Glutamatergic neuron (in vitro differentiated cells): ENCODE measurements at regions not wholly inside any gene's neighbourhood (a gene's known extent, or its start where the extent isn't known, plus 50 kb on each side); places are given as distances from the start of the nearest gene placed in this dataset.

Source experiments
- DNase-seq: peaks from one replicate; pipeline ENCODE4 v3.0.0; 2022
- H3K27ac Mint-ChIP-seq: one replicate; pipeline ENCODE4 v1.8.0; 2020; ENCODE audit warnings: mild to moderate bottlenecking, mixed read lengths, inconsistent platforms; ENCODE audit not compliant: unreplicated experiment
- H3K27me3 Mint-ChIP-seq: one replicate; pipeline ENCODE4 v1.8.0; 2020; ENCODE audit warnings: mild to moderate bottlenecking, moderate library complexity, mixed read lengths, inconsistent platforms; ENCODE audit not compliant: unreplicated experiment
- H3K36me3 Mint-ChIP-seq: one replicate; pipeline ENCODE4 v1.8.0; 2020; ENCODE audit warnings: mild to moderate bottlenecking, mixed read lengths, inconsistent platforms; ENCODE audit not compliant: unreplicated experiment
- H3K4me1 Mint-ChIP-seq: one replicate; pipeline ENCODE4 v1.8.0; 2020; ENCODE audit warnings: mild to moderate bottlenecking, low read depth, mixed read lengths, inconsistent platforms; ENCODE audit not compliant: unreplicated experiment
- H3K4me3 Mint-ChIP-seq: one replicate; pipeline ENCODE4 v1.8.0; 2020; ENCODE audit warnings: mild to moderate bottlenecking, mixed read lengths, inconsistent platforms; ENCODE audit not compliant: unreplicated experiment
- H3K9me3 Mint-ChIP-seq: one replicate; pipeline ENCODE4 v1.8.0; 2020; ENCODE audit warnings: mild to moderate bottlenecking, moderate library complexity, mixed read lengths, inconsistent platforms; ENCODE audit not compliant: unreplicated experiment
- TF ChIP-seq, protein P1 (sequence below): fragments of 200-600 bp; sonication (generic); IDR thresholded peaks from one replicate; pipeline ENCODE4 v1.5.0; 2021; ENCODE audit not compliant: partially characterized antibody, unreplicated experiment

DNA sequence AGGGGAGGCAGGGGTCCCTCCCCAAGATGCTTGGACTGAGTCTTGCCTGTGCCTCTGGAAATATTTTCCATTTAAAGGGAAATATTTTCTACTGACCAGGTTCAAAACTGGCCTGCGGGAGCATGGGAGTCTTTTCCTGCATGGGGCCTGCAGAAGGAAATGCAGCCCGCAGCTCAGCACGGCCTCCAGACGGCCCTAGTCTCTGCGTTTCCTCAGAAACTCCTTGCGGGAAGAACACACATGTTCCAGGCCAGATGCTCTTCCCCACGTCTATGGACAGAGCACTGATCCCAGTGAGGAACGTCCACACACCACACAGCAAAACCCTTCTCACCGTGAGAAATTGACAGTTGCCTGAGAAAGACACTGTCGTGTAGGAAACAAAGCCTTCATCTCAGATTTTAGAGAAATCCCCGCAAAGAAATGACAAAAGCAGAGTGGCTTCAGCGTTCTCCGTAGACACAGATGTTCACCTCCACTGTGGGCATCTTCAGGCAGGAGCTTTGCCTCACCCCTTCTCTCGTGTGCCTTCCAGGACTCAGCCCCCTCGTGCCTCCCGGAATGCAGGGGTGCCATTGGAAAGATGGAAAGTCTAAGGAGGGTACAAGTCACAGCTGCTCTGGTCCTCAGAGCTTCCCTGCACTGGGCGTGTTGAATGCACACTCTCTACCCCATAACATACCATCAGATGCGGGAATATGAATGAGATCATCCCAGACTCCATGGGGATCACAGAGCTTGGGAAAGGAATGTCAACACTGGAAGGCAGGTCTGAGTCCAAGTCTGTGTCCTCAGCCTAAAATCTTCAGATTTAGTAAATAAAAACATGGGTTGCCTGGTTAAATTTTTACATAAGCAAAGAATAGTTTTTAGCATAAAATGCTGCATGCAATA, 438.7 kb upstream of the SALL3 start:
- TF ChIP-seq, protein P1, sequence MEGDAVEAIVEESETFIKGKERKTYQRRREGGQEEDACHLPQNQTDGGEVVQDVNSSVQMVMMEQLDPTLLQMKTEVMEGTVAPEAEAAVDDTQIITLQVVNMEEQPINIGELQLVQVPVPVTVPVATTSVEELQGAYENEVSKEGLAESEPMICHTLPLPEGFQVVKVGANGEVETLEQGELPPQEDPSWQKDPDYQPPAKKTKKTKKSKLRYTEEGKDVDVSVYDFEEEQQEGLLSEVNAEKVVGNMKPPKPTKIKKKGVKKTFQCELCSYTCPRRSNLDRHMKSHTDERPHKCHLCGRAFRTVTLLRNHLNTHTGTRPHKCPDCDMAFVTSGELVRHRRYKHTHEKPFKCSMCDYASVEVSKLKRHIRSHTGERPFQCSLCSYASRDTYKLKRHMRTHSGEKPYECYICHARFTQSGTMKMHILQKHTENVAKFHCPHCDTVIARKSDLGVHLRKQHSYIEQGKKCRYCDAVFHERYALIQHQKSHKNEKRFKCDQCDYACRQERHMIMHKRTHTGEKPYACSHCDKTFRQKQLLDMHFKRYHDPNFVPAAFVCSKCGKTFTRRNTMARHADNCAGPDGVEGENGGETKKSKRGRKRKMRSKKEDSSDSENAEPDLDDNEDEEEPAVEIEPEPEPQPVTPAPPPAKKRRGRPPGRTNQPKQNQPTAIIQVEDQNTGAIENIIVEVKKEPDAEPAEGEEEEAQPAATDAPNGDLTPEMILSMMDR = no peak
- DNase-seq = no peak
- Mint-ChIP-seq H3K4me1 (no peaks in the 10 kb centered on the region), H3K27me3 (peaks cover 2% of the 10 kb centered on the region), H3K9me3 (peaks cover under 1% of the 10 kb centered on the region), H3K36me3 (no peaks in the 10 kb centered on the region), H3K27ac (no peak overlapping the region), H3K4me3 (no peak overlapping the region)

DNA sequence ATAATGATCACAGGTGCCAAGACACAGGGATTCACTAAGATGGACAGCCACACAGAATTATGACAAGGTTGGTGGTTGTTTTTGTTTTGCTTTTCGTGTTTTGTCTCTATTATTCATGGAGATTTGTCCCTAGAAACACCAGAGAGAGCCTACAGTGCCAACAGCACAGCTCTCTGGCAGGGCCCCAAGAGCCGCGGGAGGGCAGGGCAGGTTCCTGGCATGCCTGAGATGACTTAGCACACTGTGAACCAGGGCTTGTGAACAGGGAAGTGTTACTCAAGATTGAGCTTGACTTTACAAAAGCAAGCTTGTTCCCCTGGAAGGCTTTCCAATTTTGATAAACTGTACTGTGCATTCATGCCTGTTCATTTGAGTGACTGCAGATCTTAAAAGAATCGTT, 437.4 kb upstream of the SALL3 start:
- H3K9me3 Mint-ChIP-seq = peaks cover 1% of the 10 kb centered on the region
- H3K4me3 Mint-ChIP-seq = no peak overlapping the region
- H3K36me3 Mint-ChIP-seq = no peaks in the 10 kb centered on the region
- no peak overlapping the region for H3K27ac Mint-ChIP-seq
- TF ChIP-seq, protein P1 = no peak
- DNase-seq = no peak
- no peaks in the 10 kb centered on the region for H3K4me1 Mint-ChIP-seq
- H3K27me3 Mint-ChIP-seq = peaks cover 2% of the 10 kb centered on the region

DNA sequence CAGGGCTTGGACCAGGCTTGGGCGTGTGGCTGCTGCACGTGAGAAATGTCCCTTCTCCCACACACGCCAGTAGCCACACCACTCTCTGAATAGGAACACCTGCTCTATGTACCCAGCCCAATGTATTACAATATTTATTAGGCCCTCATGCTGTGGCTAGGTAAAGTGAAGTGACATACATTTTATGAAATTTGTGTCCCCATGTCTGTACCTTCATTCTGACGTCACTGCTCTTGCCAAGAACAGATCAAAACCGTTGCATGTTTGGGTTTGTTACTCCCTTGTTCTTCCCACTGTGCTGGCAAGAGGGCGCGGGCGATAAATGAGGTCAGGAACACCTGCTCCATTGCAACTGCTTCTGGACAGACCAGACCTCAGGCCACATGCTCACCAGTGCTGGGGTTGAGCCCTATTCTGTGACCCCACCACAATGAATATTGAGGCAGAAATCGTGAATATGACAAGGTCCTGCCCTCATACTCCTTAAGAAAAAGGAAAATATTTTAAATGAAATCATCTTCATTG, 436.4 kb upstream of the SALL3 start:
- H3K9me3 Mint-ChIP-seq = peaks cover 1% of the 10 kb centered on the region
- no peak overlapping the region for H3K27ac Mint-ChIP-seq
- no peaks in the 10 kb centered on the region for H3K36me3 Mint-ChIP-seq
- peaks cover 2% of the 10 kb centered on the region for H3K27me3 Mint-ChIP-seq
- no peak for DNase-seq
- H3K4me3 Mint-ChIP-seq = no peak overlapping the region
- TF ChIP-seq, protein P1 = no peak
- no peaks in the 10 kb centered on the region for H3K4me1 Mint-ChIP-seq

DNA sequence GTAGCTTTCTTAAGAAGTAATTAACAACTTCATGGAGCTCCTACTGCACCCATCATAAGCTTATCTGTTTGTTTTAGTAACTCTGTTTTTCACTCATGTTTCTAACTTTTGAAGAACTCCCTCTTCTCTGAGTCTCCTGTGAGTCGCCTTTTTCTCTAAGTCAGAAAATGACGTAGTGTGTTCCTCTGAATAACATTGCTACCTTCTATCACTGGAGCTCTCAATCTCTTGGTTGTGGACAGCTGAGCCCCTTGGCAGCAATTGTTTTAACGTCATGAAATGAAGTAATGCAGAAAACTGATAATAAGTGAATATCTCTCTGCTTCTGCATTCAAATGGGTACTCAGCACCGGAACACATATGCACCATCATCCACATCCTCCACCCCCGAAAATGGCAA, 433.3 kb upstream of the SALL3 start:
- no peak overlapping the region for H3K27ac Mint-ChIP-seq
- DNase-seq = no peak
- H3K4me3 Mint-ChIP-seq = no peak overlapping the region
- no peaks in the 10 kb centered on the region for H3K4me1 Mint-ChIP-seq
- H3K36me3 Mint-ChIP-seq = no peaks in the 10 kb centered on the region
- H3K27me3 Mint-ChIP-seq = peaks cover 5% of the 10 kb centered on the region
- TF ChIP-seq, protein P1 = no peak
- peaks cover 5% of the 10 kb centered on the region for H3K9me3 Mint-ChIP-seq

DNA sequence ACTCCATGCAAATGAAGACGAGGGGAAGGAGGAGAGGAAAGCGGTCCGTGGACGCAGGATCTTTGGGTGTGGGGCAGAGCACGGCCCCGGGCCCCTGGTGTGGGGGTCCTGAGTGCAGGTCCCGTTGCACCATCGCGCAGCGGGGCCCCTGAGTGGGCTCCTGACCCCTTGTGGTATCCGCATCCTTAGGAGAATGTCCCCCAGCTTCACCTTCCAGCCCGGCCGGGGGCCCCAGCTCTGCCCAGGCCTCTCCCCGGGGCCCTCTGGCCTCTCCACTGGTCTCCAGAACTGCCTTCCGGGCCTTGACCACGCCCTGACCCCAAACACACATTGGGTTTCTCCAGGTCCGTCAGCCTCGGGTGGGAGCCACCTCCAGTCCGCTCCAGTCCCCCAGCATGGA, 431.8 kb upstream of the SALL3 start:
- H3K36me3 Mint-ChIP-seq = no peaks in the 10 kb centered on the region
- no peaks in the 10 kb centered on the region for H3K4me1 Mint-ChIP-seq
- TF ChIP-seq, protein P1 = no peak
- H3K4me3 Mint-ChIP-seq = no peak overlapping the region
- H3K9me3 Mint-ChIP-seq = peaks cover 5% of the 10 kb centered on the region
- H3K27ac Mint-ChIP-seq = no peak overlapping the region
- DNase-seq = no peak
- H3K27me3 Mint-ChIP-seq = peaks cover 5% of the 10 kb centered on the region
